ENCODE measurements at regions not wholly inside any gene's neighbourhood (a gene's known extent, or its start where the extent isn't known, plus 50 kb on each side); places are given as distances from the start of the nearest gene placed in this dataset.

- ATAC-seq: no peak
- TF ChIP-seq SNAI2 (CRISPR knock-in tag; IDR thresholded peaks at IDR 0.05) (no peak), ISL1 (CRISPR knock-in tag; IDR thresholded peaks at IDR 0.05) (no peak)
Observed at GRCh38 chr15:95027981-95028380, 796.6 kb downstream of the MCTP2 start.

GRCh38 chr15:95032156-95032555 lies 800.8 kb downstream of the MCTP2 start:
- no peak for TF ChIP-seq CSRNP3 (CRISPR knock-in tag; IDR thresholded peaks at IDR 0.05)
- TF ChIP-seq ESRRG (CRISPR knock-in tag; IDR thresholded peaks at IDR 0.05): no peak
- ATAC-seq: no peak

GRCh38 chr15:95035106-95035505 lies 803.7 kb downstream of the MCTP2 start:
- ATAC-seq: no peak
- no peak for TF ChIP-seq SNAI2 (CRISPR knock-in tag; IDR thresholded peaks at IDR 0.05)
- no peak for TF ChIP-seq CSRNP3 (CRISPR knock-in tag; IDR thresholded peaks at IDR 0.05)
- TF ChIP-seq PATZ1 (CRISPR knock-in tag; IDR thresholded peaks at IDR 0.05; ENCODE audit: borderline replicate concordance): no peak

GRCh38 chr15:95041297-95041696 lies 809.9 kb downstream of the MCTP2 start:
- no peak for ATAC-seq

More at GRCh38 chr15:95041297-95041696, 809.9 kb downstream of the MCTP2 start:
- no peak for TF ChIP-seq PATZ1 (CRISPR knock-in tag; IDR thresholded peaks at IDR 0.05; ENCODE audit: borderline replicate concordance)
- no peak for TF ChIP-seq ZFP3 (CRISPR knock-in tag; IDR thresholded peaks at IDR 0.05)
- TF ChIP-seq CREB5 (CRISPR knock-in tag; IDR thresholded peaks at IDR 0.05; ENCODE audit: low read depth): no peak
- no peak for TF ChIP-seq CSDC2 (CRISPR knock-in tag; IDR thresholded peaks at IDR 0.05)
- TF ChIP-seq POU6F1 (CRISPR knock-in tag; IDR thresholded peaks at IDR 0.05; ENCODE audit: borderline replicate concordance, low read depth): no peak
- no peak for TF ChIP-seq ZFP30 (CRISPR knock-in tag; IDR thresholded peaks at IDR 0.05)
- no peak for TF ChIP-seq TOX (CRISPR knock-in tag; IDR thresholded peaks at IDR 0.05; ENCODE audit: borderline replicate concordance)
- TF ChIP-seq PPARA (CRISPR knock-in tag; IDR thresholded peaks at IDR 0.05; ENCODE audit: borderline replicate concordance): no peak
- no peak for TF ChIP-seq SNAI2 (CRISPR knock-in tag; IDR thresholded peaks at IDR 0.05)
- no peak for TF ChIP-seq RARB (CRISPR knock-in tag; IDR thresholded peaks at IDR 0.05)
- no peak for TF ChIP-seq BACH2 (CRISPR knock-in tag; IDR thresholded peaks at IDR 0.05; ENCODE audit: borderline replicate concordance)
- TF ChIP-seq ISL1 (CRISPR knock-in tag; IDR thresholded peaks at IDR 0.05): no peak
- no peak for TF ChIP-seq TCF4 (CRISPR knock-in tag; IDR thresholded peaks at IDR 0.05; ENCODE audit: borderline replicate concordance)
- TF ChIP-seq TSHZ2 (CRISPR knock-in tag; IDR thresholded peaks at IDR 0.05): no peak
- no peak for TF ChIP-seq ARNTL (CRISPR knock-in tag; IDR thresholded peaks at IDR 0.05; ENCODE audit: borderline replicate concordance, low read depth)
- TF ChIP-seq ESRRG (CRISPR knock-in tag; IDR thresholded peaks at IDR 0.05): no peak

Measured in SK-N-SH treated with all-trans-retinoic acid at 6 μM for 48 hours (cell line).